SJCRH30 (cell line): ENCODE measurements at regions not wholly inside any gene's neighbourhood (a gene's known extent, or its start where the extent isn't known, plus 50 kb on each side); places are given as distances from the start of the nearest gene placed in this dataset.
"Not testable (repeated sequence)": the region's sequence is repeated elsewhere in the genome, so short reads cannot be mapped to it uniquely, and the experiment has no call there.

Experiments used
- DNase-seq, 2 experiments: peaks; one replicate each; pipeline ENCODE4 v3.0.0-alpha.2; 2015 to 2020
- H3K27ac ChIP-seq: fragments of 250-450 bp; sonication (Bioruptor Pico); 2 replicates; pipeline ENCODE4 v1.5.1; 2020; ENCODE audit warnings: mild to moderate bottlenecking, moderate library complexity
- H3K27me3 ChIP-seq: fragments of 250-450 bp; sonication (Bioruptor Pico); 2 replicates; pipeline ENCODE4 v1.5.1; 2020; ENCODE audit warnings: mild to moderate bottlenecking, moderate library complexity
- H3K36me3 ChIP-seq: fragments of 250-450 bp; sonication (Bioruptor Pico); 2 replicates; pipeline ENCODE4 v1.5.1; 2020; ENCODE audit warnings: mild to moderate bottlenecking, moderate library complexity
- H3K4me1 ChIP-seq: fragments of 250-450 bp; sonication (Bioruptor Pico); 2 replicates; pipeline ENCODE4 v1.5.1; 2020; ENCODE audit warnings: mild to moderate bottlenecking, moderate library complexity
- H3K4me3 ChIP-seq: fragments of 250-450 bp; sonication (Bioruptor Pico); 2 replicates; pipeline ENCODE4 v1.5.1; 2020; ENCODE audit warnings: mild to moderate bottlenecking, moderate library complexity
- H3K9me3 ChIP-seq: fragments of 250-450 bp; sonication (Bioruptor Pico); replicated peaks from 2 replicates; pipeline ENCODE4 v1.5.1; 2020; ENCODE audit warnings: mild to moderate bottlenecking, moderate library complexity

DNA sequence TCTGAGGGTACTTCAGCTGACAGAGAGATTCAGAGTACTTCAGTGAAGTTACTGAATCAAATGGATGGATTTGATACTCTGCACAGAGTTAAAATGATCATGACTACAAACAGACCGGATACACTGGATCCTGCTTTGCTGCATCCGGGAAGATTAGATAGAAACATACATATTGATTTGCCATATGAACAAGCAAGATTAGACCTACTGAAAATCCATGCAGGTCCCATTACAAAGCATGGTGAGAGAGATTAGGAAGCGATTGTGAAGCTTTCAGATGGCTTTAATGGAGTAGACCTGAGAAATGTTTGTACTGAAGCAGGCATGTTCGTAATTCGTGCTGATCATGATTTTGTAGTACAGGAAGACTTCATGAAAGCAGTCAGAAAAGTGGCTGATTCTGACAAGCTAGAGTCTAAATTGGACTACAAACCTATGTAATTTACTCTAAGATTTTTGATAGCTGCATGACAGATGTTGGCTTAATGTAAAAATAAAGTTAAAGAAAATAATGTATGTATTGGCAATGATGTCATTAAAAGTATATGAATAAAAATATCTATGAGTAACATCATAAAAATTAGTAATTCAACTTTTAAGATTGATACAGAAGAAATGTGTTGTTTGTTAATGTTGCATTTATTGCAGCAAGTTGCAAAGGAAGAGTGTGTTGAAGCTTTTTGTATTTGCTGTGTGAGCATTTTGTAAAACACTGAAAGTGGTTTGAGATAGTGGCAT, 136.1 kb upstream of the RAP1B start:
- no peaks in the 10 kb centered on the region for H3K4me1 ChIP-seq
- DNase-seq: no peak
- H3K4me3 ChIP-seq: no peak overlapping the region
- H3K27ac ChIP-seq: no peak overlapping the region
- no peaks in the 10 kb centered on the region for H3K9me3 ChIP-seq
- H3K27me3 ChIP-seq: no peaks in the 10 kb centered on the region
- H3K36me3 ChIP-seq: no peaks in the 10 kb centered on the region

- H3K27me3 ChIP-seq: no peaks in the 10 kb centered on the region
- DNase-seq: no peak
- no peak overlapping the region for H3K27ac ChIP-seq
- no peaks in the 10 kb centered on the region for H3K9me3 ChIP-seq
- no peaks in the 10 kb centered on the region for H3K4me1 ChIP-seq
- H3K36me3 ChIP-seq: no peaks in the 10 kb centered on the region
- H3K4me3 ChIP-seq: no peak overlapping the region
Measured at GRCh38 chr12:68476794-68477193, 133.9 kb upstream of the RAP1B start.

DNA sequence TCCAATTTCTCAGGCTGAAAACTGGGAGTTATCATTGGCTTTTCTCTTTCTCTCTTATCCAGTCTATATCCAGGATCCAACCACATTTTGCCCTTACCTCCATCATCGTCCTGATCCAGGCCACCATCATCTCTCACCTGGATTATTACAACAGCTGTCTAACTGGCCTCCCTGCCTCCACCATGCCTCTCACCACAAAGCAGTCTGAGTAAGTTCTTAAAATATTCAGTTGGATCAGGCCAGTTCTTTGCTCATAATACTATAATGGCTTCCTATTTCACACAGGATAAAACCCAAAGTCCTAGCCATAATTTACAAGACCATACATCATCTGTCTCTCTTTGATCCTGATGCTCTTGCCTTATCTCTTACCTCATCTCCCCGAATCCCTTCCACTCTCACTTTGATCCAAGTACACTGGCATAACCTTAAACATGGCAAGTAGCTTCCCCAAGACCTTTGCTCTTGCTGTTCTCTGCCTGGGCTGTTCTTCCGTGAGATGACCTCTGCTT, 133.4 kb upstream of the RAP1B start:
- Histone ChIP-seq H3K27ac (no peak overlapping the region), H3K9me3 (no peaks in the 10 kb centered on the region), H3K36me3 (no peaks in the 10 kb centered on the region), H3K27me3 (no peaks in the 10 kb centered on the region), H3K4me3 (no peak overlapping the region), H3K4me1 (no peaks in the 10 kb centered on the region)
- DNase-seq: no peak

DNA sequence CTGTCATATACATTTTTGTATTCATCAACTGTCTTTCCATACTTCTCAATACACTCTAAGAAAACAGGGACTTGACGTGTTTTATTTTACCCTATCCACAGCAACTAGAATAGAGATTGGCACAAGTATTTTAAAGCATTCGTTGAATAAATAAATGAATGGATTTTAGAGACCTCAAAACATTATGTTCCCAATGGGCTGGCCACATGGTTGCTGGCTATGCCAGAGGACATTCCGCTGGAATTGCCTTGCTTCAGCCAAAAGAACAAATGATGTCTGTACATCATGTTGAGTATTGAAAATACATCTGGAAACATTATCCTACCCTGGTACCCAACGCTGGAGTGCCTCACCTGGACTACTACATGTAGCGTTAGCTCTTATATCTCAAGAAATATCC, 132.8 kb upstream of the RAP1B start:
- Histone ChIP-seq H3K27ac (no peak overlapping the region), H3K4me1 (no peaks in the 10 kb centered on the region), H3K9me3 (no peaks in the 10 kb centered on the region), H3K27me3 (no peaks in the 10 kb centered on the region), H3K36me3 (no peaks in the 10 kb centered on the region), H3K4me3 (no peak overlapping the region)
- no peak for DNase-seq

- Histone ChIP-seq H3K4me1 (no peaks in the 10 kb centered on the region), H3K27ac (no peak overlapping the region), H3K4me3 (no peak overlapping the region), H3K9me3 (no peaks in the 10 kb centered on the region), H3K27me3 (no peaks in the 10 kb centered on the region), H3K36me3 (no peaks in the 10 kb centered on the region)
- no peak for DNase-seq
Measured at GRCh38 chr12:68478516-68479260, 132.0 kb upstream of the RAP1B start.

DNA sequence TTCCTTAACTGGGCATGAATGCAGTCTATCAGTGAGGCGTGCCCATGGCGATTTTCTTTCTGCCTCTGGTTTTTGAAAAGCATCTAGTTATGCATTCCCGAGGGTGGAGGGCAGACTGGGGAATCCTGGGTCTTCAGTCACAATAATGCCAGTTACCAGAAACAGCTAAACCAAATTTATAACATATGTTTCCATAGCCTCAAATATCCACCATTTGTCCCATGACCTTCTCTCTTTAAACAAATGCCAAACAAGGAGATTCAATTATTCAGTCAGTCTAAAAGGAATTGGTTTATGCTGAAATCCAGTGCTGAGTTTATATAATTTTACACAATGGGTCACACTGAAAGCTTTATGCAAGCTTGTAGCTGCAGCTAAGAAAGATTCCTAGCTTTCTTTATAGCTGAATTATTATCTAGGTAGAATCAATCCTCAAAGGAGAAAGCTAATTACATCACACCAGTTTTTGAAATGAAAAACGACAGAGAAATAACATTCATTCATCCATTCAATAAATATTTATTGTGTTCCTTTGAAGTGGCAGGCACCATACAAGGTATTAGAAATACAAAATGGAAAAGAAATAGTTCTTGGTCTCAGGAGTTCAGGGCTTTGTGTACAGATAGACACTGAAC, 131.3 kb upstream of the RAP1B start:
- Histone ChIP-seq H3K27me3 (no peaks in the 10 kb centered on the region), H3K27ac (no peak overlapping the region), H3K9me3 (no peaks in the 10 kb centered on the region), H3K36me3 (no peaks in the 10 kb centered on the region), H3K4me1 (no peaks in the 10 kb centered on the region), H3K4me3 (no peak overlapping the region)
- DNase-seq: no peak

- no peaks in the 10 kb centered on the region for H3K9me3 ChIP-seq
- H3K27me3 ChIP-seq: no peaks in the 10 kb centered on the region
- H3K36me3 ChIP-seq: no peaks in the 10 kb centered on the region
- no peaks in the 10 kb centered on the region for H3K4me1 ChIP-seq
- no peak overlapping the region for H3K27ac ChIP-seq
- no peak for DNase-seq
- H3K4me3 ChIP-seq: no peak overlapping the region
Measured at GRCh38 chr12:68479896-68480291, 130.8 kb upstream of the RAP1B start.

DNA sequence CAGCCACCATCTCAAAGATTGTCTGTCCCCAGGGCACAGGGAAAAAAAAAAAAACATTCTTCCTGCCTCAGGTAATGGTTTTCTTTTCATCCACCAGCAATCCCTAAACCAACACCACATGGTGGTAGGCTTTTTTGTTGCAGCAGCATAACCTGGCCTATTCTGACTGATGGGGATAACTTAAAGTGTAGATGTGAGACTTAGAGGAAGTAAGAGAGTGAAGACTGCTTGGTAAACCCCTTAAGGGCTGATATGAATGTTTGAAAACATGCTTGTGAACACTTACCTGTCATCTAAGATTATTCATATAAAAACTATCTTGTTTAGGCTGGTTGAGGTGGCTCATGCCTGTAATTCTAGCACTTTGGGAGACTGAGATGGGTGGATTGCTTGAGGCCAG, 130.2 kb upstream of the RAP1B start:
- Histone ChIP-seq H3K4me3 (no peak overlapping the region), H3K9me3 (no peaks in the 10 kb centered on the region), H3K36me3 (no peaks in the 10 kb centered on the region), H3K27ac (no peak overlapping the region), H3K4me1 (no peaks in the 10 kb centered on the region), H3K27me3 (no peaks in the 10 kb centered on the region)
- no peak for DNase-seq

GRCh38 chr12:68481181-68481941, 129.3 kb upstream of the RAP1B start:
- no peak for DNase-seq
- no peaks in the 10 kb centered on the region for H3K4me1 ChIP-seq
- no peaks in the 10 kb centered on the region for H3K27me3 ChIP-seq
- H3K9me3 ChIP-seq: no peaks in the 10 kb centered on the region
- H3K27ac ChIP-seq: no peak overlapping the region
- H3K4me3 ChIP-seq: no peak overlapping the region
- H3K36me3 ChIP-seq: no peaks in the 10 kb centered on the region

GRCh38 chr12:68482014-68482413, 128.7 kb upstream of the RAP1B start:
- H3K27ac ChIP-seq: no peak overlapping the region
- no peaks in the 10 kb centered on the region for H3K36me3 ChIP-seq
- DNase-seq: no peak
- H3K4me3 ChIP-seq: no peak overlapping the region
- no peaks in the 10 kb centered on the region for H3K27me3 ChIP-seq
- H3K9me3 ChIP-seq: no peaks in the 10 kb centered on the region
- no peaks in the 10 kb centered on the region for H3K4me1 ChIP-seq

GRCh38 chr12:68482660-68483059, 128.0 kb upstream of the RAP1B start:
- no peaks in the 10 kb centered on the region for H3K27me3 ChIP-seq
- H3K4me3 ChIP-seq: no peak overlapping the region
- no peaks in the 10 kb centered on the region for H3K36me3 ChIP-seq
- no peak for DNase-seq
- no peaks in the 10 kb centered on the region for H3K9me3 ChIP-seq
- H3K27ac ChIP-seq: no peak overlapping the region
- H3K4me1 ChIP-seq: no peaks in the 10 kb centered on the region

DNA sequence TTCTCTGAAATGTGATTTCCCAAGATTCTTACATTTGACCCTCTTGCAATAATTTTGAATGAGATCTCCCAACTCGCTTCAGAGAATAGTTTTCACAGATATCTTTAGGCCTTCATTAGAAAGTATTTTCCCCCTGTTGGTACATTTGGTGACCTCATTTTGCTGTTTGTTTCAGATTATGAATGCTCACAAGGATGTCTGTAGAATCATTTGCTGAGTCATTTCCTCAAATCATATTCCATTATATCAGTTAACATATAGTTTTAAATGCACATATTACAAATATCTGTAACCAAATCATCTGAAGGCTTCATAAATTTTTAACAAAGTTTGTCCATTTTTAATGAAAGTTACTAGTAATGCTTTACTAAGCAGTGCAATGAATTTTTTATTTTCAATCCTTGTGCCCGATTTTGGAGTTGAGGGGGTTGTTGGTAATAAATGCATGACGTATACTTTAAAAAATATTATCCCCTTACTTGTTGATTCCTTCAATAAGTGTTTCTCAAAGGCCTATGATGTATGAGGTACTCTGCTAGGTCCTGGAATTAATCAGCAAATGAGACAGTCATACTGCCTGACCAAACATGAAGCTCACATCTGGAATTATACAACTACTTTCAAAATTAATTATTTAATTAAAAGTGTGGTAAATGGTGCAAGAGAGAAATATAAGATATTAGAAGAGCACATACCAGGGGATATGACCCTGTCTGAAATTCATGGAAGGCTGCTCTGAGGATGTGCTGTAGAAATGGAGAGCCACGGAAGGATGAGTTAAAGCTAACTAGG, 126.9 kb upstream of the RAP1B start:
- Histone ChIP-seq H3K4me3 (no peak overlapping the region), H3K27ac (no peak overlapping the region), H3K9me3 (no peaks in the 10 kb centered on the region), H3K4me1 (no peaks in the 10 kb centered on the region), H3K27me3 (no peaks in the 10 kb centered on the region), H3K36me3 (no peaks in the 10 kb centered on the region)
- DNase-seq: no peak

GRCh38 chr12:68484578-68484977, 126.1 kb upstream of the RAP1B start:
- not testable (repeated sequence) for DNase-seq, H3K9me3 ChIP-seq, H3K36me3 ChIP-seq, H3K27ac ChIP-seq, H3K4me1 ChIP-seq, H3K27me3 ChIP-seq, H3K4me3 ChIP-seq

- not testable (repeated sequence) for H3K27ac ChIP-seq, H3K27me3 ChIP-seq, H3K36me3 ChIP-seq, DNase-seq, H3K4me3 ChIP-seq, H3K4me1 ChIP-seq, H3K9me3 ChIP-seq
Measured at GRCh38 chr12:68486449-68486848, 124.2 kb upstream of the RAP1B start.
